HCT116 (cell line): ENCODE measurements at regions not wholly inside any gene's neighbourhood (a gene's known extent, or its start where the extent isn't known, plus 50 kb on each side); places are given as distances from the start of the nearest gene placed in this dataset.
A peak's percentile ranks its signal among the peaks of the same experiment; 100 is the strongest.

ENCODE experiments used
- ATAC-seq: fragments of 200-7000 bp; cut with Tn5 transposase; 2 replicates; pipeline ENCODE4 v1.9.1; 2020; ENCODE audit warnings: mild to moderate bottlenecking, moderate library complexity
- BruUV-seq: library from RNA; stranded (reverse); fragments of 400-500 nt; replicated peaks from 2 replicates; lab custom pipeline; 2021; lab: Mats Ljungman, UMichigan
- CTCF ChIA-PET: fragments of 300-600 bp; sonication (Branson Sonifier 250); formaldehyde crosslinking; loops from one replicate; lab custom pipeline; 2021; ENCODE audit warnings: antibody characterized with exemption; lab: Charles Lee
- POLR2A ChIA-PET: fragments of 300-600, 350-600 bp; sonication (Branson Sonifier 250); formaldehyde crosslinking; loops from one replicate; lab custom pipeline; 2021; ENCODE audit warnings: antibody characterized with exemption; lab: Charles Lee
- RAD21 ChIA-PET, 2 experiments: fragments of 300-600 bp; sonication (Branson Sonifier 250); formaldehyde crosslinking; loops; one replicate each; lab custom pipeline; 2023; ENCODE audit warnings: low total read pairs in 2 of 2; ENCODE audit not compliant: uncharacterized antibody in 2 of 2, unreplicated experiment in 2 of 2, low non-redundant PET in 1 of 2; lab: Charles Lee
- DNase-seq: peaks from one replicate; pipeline ENCODE4 v3.0.0-alpha.2; 2010; ENCODE audit warnings: low read depth, low spot score
- H2AFZ ChIP-seq: fragments of 200-600 bp; shearing (Covaris generic), sonication (generic); 2 replicates; pipeline ENCODE4 v1.6.1; 2017; ENCODE audit warnings: low read depth, mixed run types, mixed read lengths, antibody characterized with exemption, low read length; ENCODE audit not compliant: poor library complexity, severe bottlenecking
- H3K27ac ChIP-seq: 2 replicates; pipeline ENCODE4 v1.5.1; 2012; ENCODE audit warnings: low read depth, low read length
- H3K27me3 ChIP-seq: fragments of 200-600 bp; sonication (generic); 2 replicates; pipeline ENCODE4 v1.6.1; 2016; ENCODE audit warnings: mixed run types, low read length, mixed read lengths; ENCODE audit not compliant: insufficient read depth
- H3K36me3 ChIP-seq, 2 experiments: fragments of 200-500 bp in 1 of 2; fragments of 200-600 bp in 1 of 2; sonication (Bioruptor generic) in 1 of 2; sonication (generic) in 1 of 2; 2 replicates each; pipeline versions ENCODE4 v1.5.1 to v1.6.1; 2014 to 2016; ENCODE audit warnings: low read length in 2 of 2, inconsistent platforms in 1 of 2, mixed read lengths in 1 of 2, mixed run types in 1 of 2; ENCODE audit not compliant: insufficient read depth in 2 of 2, control insufficient read depth in 1 of 2
- H3K4me1 ChIP-seq, 2 experiments: fragments of 200-600 bp in 1 of 2; sonication (generic) in 1 of 2; 2 replicates each; pipeline versions ENCODE4 v1.5.1 to v1.6.1; 2012 to 2017; ENCODE audit warnings: low read length in 2 of 2, inconsistent platforms in 1 of 2, mild to moderate bottlenecking in 1 of 2, mixed read lengths in 1 of 2, mixed run types in 1 of 2, moderate library complexity in 1 of 2; ENCODE audit not compliant: insufficient read depth in 2 of 2, control insufficient read depth in 1 of 2
- H3K4me2 ChIP-seq: fragments of 200-600 bp; sonication (generic); 2 replicates; pipeline ENCODE4 v1.6.1; 2017; ENCODE audit warnings: mixed run types, low read length, mixed read lengths
- H3K4me3 ChIP-seq, 2 experiments: fragments of 200-600 bp in 1 of 2; sonication (generic) in 1 of 2; replicated peaks in 1 of 2; 2 replicates each; pipeline ENCODE4 v1.5.1; 2011 to 2016; ENCODE audit warnings: low read length in 2 of 2, control low read depth in 1 of 2, low read depth in 1 of 2, mild to moderate bottlenecking in 1 of 2, mixed read lengths in 1 of 2, mixed run types in 1 of 2
- H3K79me2 ChIP-seq: fragments of 200-600 bp; sonication (generic); 2 replicates; pipeline ENCODE4 v1.6.1; 2017; ENCODE audit warnings: mild to moderate bottlenecking, mixed run types, low read length, moderate library complexity, mixed read lengths; ENCODE audit not compliant: insufficient read depth
- H3K9ac ChIP-seq: fragments of 200-600 bp; sonication (generic); 2 replicates; pipeline ENCODE4 v1.6.1; 2016; ENCODE audit warnings: low read length, mixed read lengths
- H3K9me2 ChIP-seq: fragments of 200-600 bp; sonication (generic), shearing (Covaris generic); 2 replicates; pipeline ENCODE4 v1.6.1; 2017; ENCODE audit warnings: mixed run types, mild to moderate bottlenecking, moderate library complexity; ENCODE audit not compliant: insufficient read depth
- H3K9me3 ChIP-seq, 2 experiments: fragments of 200-500 bp in 1 of 2; fragments of 200-600 bp in 1 of 2; sonication (Bioruptor generic) in 1 of 2; sonication (generic) in 1 of 2; 2 replicates each; pipeline ENCODE4 v1.6.1; 2014 to 2017; ENCODE audit warnings: low read length in 2 of 2, mixed read lengths in 2 of 2, inconsistent platforms in 1 of 2, low read depth in 1 of 2, mild to moderate bottlenecking in 1 of 2, mixed run types in 1 of 2, moderate library complexity in 1 of 2; ENCODE audit not compliant: control insufficient read depth in 1 of 2, insufficient read depth in 1 of 2
- H4K20me1 ChIP-seq: fragments of 200-600 bp; sonication (generic), shearing (Covaris generic); 2 replicates; pipeline ENCODE4 v1.6.1; 2017; ENCODE audit warnings: mixed run types, mild to moderate bottlenecking, moderate library complexity; ENCODE audit not compliant: insufficient read depth
- EGR1 ChIP-seq: IDR thresholded peaks from 2 replicates; pipeline ENCODE4 v1.6.1; 2012; ENCODE audit warnings: low read depth
- EZH2 ChIP-seq: fragments of 200-600 bp; sonication (generic); IDR thresholded peaks from 2 replicates; pipeline ENCODE4 v1.6.1; 2017; ENCODE audit warnings: antibody characterized with exemption, mixed run types
- EZH2phosphoT487 ChIP-seq: fragments of 200-600 bp; IDR thresholded peaks from 2 replicates; pipeline ENCODE4 v1.6.1; 2018; ENCODE audit warnings: antibody characterized with exemption, borderline replicate concordance
- JUND ChIP-seq: IDR thresholded peaks from 2 replicates; pipeline ENCODE4 v1.6.1; 2012
- POLR2AphosphoS5 ChIP-seq: IDR thresholded peaks from 2 replicates; pipeline ENCODE4 v1.6.1; 2011; ENCODE audit warnings: mild to moderate bottlenecking, low read depth, low read length, moderate library complexity
- RAD21 ChIP-seq: IDR thresholded peaks from 2 replicates; pipeline ENCODE4 v1.6.1; 2012; ENCODE audit warnings: low read depth, mild to moderate bottlenecking
- SP1 ChIP-seq: IDR thresholded peaks from 2 replicates; pipeline ENCODE4 v1.6.1; 2012; ENCODE audit warnings: low read depth
- ZFX ChIP-seq: fragments of 450-650 bp; IDR thresholded peaks from 2 replicates; pipeline ENCODE4 v1.6.1; 2017
- intact Hi-C: fragments of 100-400 bp; cut with micrococcal nuclease; formaldehyde crosslinking; loops from 2 replicates; pipeline ENCODE4 v1.10.0; 2022
- TF ChIP-seq, protein P1 (sequence below), 3 experiments: fragments of 200-600 bp in 1 of 3; sonication (generic) in 1 of 3; IDR thresholded peaks in 2 of 3; conservative IDR thresholded peaks in 1 of 3; 2 replicates each; pipeline ENCODE4 v1.5.1; 2012 to 2017; ENCODE audit warnings: low read depth in 2 of 3, low read length in 2 of 3, antibody characterized with exemption in 1 of 3, borderline replicate concordance in 1 of 3, control low read depth in 1 of 3, mild to moderate bottlenecking in 1 of 3, mixed read lengths in 1 of 3, mixed run types in 1 of 3, moderate library complexity in 1 of 3; ENCODE audit not compliant: insufficient read depth in 1 of 3
- TF ChIP-seq, protein P2 (sequence below): IDR thresholded peaks from 2 replicates; pipeline ENCODE4 v1.6.1; 2012; ENCODE audit warnings: low read depth
- TF ChIP-seq, protein P3 (sequence below): IDR thresholded peaks from 2 replicates; pipeline ENCODE4 v1.6.1; 2012

DNA sequence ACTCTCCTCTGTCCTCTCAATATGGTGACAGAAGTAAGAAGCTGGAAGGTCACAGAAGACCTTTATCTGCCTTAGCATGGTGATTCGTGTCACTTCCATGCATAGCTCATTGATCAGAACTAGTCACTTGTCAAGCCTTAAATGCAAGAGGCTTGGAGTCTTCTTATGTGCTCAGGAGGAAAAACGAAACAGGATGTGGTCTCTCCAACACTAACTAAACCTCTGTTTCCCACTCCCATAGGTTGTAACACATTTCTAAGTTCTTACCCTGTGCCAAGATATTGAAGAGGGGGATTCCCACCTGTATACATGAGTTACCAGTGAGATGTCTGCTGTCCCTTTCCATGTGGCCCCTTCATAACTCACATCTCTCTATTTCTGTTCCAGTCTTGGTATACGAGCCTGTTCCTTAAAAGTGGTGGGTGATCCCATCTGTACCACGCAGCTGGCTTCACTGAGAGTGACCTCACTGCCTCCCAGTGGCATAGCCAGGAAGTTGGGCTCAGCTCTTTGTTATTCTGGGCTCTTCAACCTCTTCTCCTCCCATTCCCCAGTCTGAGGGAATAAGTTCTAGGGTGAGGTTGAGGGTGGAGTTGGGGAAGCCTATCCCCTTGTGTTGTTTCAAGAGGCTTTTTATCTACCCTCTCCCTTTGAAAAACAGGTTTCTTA lies 203.2 kb upstream of the PPP2R3A start:
- no peaks in the 10 kb centered on the region for H3K79me2 ChIP-seq
- DNase-seq (no peak), ATAC-seq (peak; percentile 58; the same call in 1 of the 2 replicates)
- H3K4me1 ChIP-seq = no peaks in the 10 kb centered on the region
- ChIA-PET CTCF (no interaction called here), POLR2A (no interaction called here), RAD21 (no interaction called here)
- H3K4me3 ChIP-seq = no peak overlapping the region
- H3K4me2 ChIP-seq = no peak overlapping the region
- H4K20me1 ChIP-seq = no peaks in the 10 kb centered on the region
- no peaks in the 10 kb centered on the region for H3K9me3 ChIP-seq
- intact Hi-C loops = no loop called here
- H3K27me3 ChIP-seq = peaks cover 25% of the 10 kb centered on the region
- BruUV-seq = no TSS peak
- no peaks in the 10 kb centered on the region for H3K36me3 ChIP-seq
- H3K27ac ChIP-seq = no peak overlapping the region
- no peak overlapping the region for H3K9ac ChIP-seq
- H3K9me2 ChIP-seq = no peaks in the 10 kb centered on the region
- H2AFZ ChIP-seq = no peak overlapping the region
- TF ChIP-seq RAD21 (peak; percentile 28; the same call in 1 of the 2 replicates), ZFX (no peak)
- TF ChIP-seq, protein P1, sequence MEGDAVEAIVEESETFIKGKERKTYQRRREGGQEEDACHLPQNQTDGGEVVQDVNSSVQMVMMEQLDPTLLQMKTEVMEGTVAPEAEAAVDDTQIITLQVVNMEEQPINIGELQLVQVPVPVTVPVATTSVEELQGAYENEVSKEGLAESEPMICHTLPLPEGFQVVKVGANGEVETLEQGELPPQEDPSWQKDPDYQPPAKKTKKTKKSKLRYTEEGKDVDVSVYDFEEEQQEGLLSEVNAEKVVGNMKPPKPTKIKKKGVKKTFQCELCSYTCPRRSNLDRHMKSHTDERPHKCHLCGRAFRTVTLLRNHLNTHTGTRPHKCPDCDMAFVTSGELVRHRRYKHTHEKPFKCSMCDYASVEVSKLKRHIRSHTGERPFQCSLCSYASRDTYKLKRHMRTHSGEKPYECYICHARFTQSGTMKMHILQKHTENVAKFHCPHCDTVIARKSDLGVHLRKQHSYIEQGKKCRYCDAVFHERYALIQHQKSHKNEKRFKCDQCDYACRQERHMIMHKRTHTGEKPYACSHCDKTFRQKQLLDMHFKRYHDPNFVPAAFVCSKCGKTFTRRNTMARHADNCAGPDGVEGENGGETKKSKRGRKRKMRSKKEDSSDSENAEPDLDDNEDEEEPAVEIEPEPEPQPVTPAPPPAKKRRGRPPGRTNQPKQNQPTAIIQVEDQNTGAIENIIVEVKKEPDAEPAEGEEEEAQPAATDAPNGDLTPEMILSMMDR (IDR thresholded peaks at IDR 0.05 in 2 of 3, conservative IDR thresholded peaks at IDR 0.05 in 1 of 3; ENCODE audit: borderline replicate concordance in 1 of 3, insufficient read depth in 1 of 3, low read depth in 2 of 3, low read length in 2 of 3) = peak in 1 of 3 experiments; percentile 31; a peak in 1 of 6 replicates

DNA sequence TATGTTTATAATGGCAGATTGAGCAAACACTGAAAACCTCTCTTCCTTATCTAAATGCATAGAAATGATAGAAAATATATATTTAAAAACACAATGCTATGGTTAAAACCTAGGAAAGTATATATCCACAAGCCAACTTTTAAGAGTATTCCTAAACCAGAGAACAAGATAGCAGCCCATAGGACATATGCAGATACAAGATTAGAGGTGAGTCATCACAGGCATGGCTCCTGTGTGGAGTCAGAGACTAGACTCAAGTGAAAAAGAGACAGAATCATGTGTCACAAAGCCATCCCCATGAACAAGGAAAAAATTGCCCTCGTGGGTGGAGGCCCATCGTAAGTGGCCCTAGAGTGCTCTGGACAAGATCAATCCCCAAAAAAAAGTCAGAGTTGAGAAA lies 199.4 kb upstream of the PPP2R3A start:
- Histone ChIP-seq H3K9me3 (no peaks in the 10 kb centered on the region), H3K27me3 (peaks cover 45% of the 10 kb centered on the region), H3K36me3 (no peaks in the 10 kb centered on the region), H3K9ac (no peak overlapping the region), H3K27ac (no peak overlapping the region), H3K9me2 (no peaks in the 10 kb centered on the region; the same call in 1 of the 2 replicates), H3K4me1 (no peaks in the 10 kb centered on the region), H3K79me2 (no peaks in the 10 kb centered on the region), H4K20me1 (no peaks in the 10 kb centered on the region), H3K4me2 (no peak overlapping the region), H3K4me3 (no peak overlapping the region), H2AFZ (no peak overlapping the region)
- POLR2A ChIA-PET = no interaction called here
- intact Hi-C loops = no loop called here
- no TSS peak for BruUV-seq
- CTCF ChIA-PET = no interaction called here
- ATAC-seq (no peak), DNase-seq (no peak)
- RAD21 ChIA-PET = no interaction called here
- TF ChIP-seq JUND = no peak
- TF ChIP-seq, protein P1 (IDR thresholded peaks at IDR 0.05 in 2 of 3, conservative IDR thresholded peaks at IDR 0.05 in 1 of 3; ENCODE audit: borderline replicate concordance in 1 of 3, insufficient read depth in 1 of 3, low read depth in 2 of 3, low read length in 2 of 3) = no peak
- TF ChIP-seq EZH2phosphoT487 = no peak
- no peak for TF ChIP-seq SP1
- no peak for TF ChIP-seq POLR2AphosphoS5
- TF ChIP-seq, protein P2, sequence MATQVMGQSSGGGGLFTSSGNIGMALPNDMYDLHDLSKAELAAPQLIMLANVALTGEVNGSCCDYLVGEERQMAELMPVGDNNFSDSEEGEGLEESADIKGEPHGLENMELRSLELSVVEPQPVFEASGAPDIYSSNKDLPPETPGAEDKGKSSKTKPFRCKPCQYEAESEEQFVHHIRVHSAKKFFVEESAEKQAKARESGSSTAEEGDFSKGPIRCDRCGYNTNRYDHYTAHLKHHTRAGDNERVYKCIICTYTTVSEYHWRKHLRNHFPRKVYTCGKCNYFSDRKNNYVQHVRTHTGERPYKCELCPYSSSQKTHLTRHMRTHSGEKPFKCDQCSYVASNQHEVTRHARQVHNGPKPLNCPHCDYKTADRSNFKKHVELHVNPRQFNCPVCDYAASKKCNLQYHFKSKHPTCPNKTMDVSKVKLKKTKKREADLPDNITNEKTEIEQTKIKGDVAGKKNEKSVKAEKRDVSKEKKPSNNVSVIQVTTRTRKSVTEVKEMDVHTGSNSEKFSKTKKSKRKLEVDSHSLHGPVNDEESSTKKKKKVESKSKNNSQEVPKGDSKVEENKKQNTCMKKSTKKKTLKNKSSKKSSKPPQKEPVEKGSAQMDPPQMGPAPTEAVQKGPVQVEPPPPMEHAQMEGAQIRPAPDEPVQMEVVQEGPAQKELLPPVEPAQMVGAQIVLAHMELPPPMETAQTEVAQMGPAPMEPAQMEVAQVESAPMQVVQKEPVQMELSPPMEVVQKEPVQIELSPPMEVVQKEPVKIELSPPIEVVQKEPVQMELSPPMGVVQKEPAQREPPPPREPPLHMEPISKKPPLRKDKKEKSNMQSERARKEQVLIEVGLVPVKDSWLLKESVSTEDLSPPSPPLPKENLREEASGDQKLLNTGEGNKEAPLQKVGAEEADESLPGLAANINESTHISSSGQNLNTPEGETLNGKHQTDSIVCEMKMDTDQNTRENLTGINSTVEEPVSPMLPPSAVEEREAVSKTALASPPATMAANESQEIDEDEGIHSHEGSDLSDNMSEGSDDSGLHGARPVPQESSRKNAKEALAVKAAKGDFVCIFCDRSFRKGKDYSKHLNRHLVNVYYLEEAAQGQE = no peak
- no peak for TF ChIP-seq EGR1
- TF ChIP-seq EZH2 = no peak
- TF ChIP-seq, protein P3, sequence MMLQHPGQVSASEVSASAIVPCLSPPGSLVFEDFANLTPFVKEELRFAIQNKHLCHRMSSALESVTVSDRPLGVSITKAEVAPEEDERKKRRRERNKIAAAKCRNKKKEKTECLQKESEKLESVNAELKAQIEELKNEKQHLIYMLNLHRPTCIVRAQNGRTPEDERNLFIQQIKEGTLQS = no peak
